ENCODE measurements at regions not wholly inside any gene's neighbourhood (a gene's known extent, or its start where the extent isn't known, plus 50 kb on each side); places are given as distances from the start of the nearest gene placed in this dataset.

- DNase-seq, result no peak
These were observed 437.4 kb downstream of the NUF2 start for GRCh38 chr1:163758977-163759670.

- DNase-seq, result no peak
These were observed 440.1 kb downstream of the NUF2 start for GRCh38 chr1:163761898-163762297.

GRCh38 chr1:163766257-163766918 lies 444.6 kb downstream of the NUF2 start:
- DNase-seq, result no peak

GRCh38 chr1:163768576-163768975 lies 446.8 kb downstream of the NUF2 start:
- no peak for DNase-seq

GRCh38 chr1:163770265-163770664 lies 448.5 kb downstream of the NUF2 start:
- no peak for DNase-seq

- DNase-seq, result no peak
These were observed 449.9 kb downstream of the NUF2 start for GRCh38 chr1:163771637-163772036.

- no peak for DNase-seq
These were observed 450.5 kb downstream of the NUF2 start for GRCh38 chr1:163772246-163772645.

- DNase-seq, result no peak
These were observed 451.6 kb downstream of the NUF2 start for GRCh38 chr1:163773396-163773795.

- DNase-seq, result no peak
These were observed 452.7 kb downstream of the NUF2 start for GRCh38 chr1:163774401-163774945.

GRCh38 chr1:163774978-163775620 lies 453.3 kb downstream of the NUF2 start:
- DNase-seq, result no peak

- no peak for DNase-seq
These were observed 455.5 kb downstream of the NUF2 start for GRCh38 chr1:163777205-163777604.

- DNase-seq, result no peak
These were observed 459.4 kb downstream of the NUF2 start for GRCh38 chr1:163781146-163781545.

- DNase-seq, result no peak
These were observed 464.2 kb downstream of the NUF2 start for GRCh38 chr1:163785868-163786405.

GRCh38 chr1:163789911-163790310 lies 468.2 kb downstream of the NUF2 start:
- DNase-seq, result no peak

GRCh38 chr1:163794551-163794950 lies 472.8 kb downstream of the NUF2 start:
- DNase-seq, result no peak

- DNase-seq, result no peak
These were observed 474.7 kb downstream of the NUF2 start for GRCh38 chr1:163796394-163796821.

GRCh38 chr1:163797816-163798215 lies 476.1 kb downstream of the NUF2 start:
- DNase-seq, result no peak

GRCh38 chr1:163799190-163799805 lies 477.5 kb downstream of the NUF2 start:
- DNase-seq, result no peak

GRCh38 chr1:163807331-163808049 lies 485.7 kb downstream of the NUF2 start:
- DNase-seq, result no peak

- no peak for DNase-seq
These were observed 491.5 kb downstream of the NUF2 start for GRCh38 chr1:163813251-163813650.

- no peak for DNase-seq
These were observed 498.5 kb downstream of the NUF2 start for GRCh38 chr1:163820226-163820625.

- DNase-seq, result no peak
These were observed 499.0 kb downstream of the NUF2 start for GRCh38 chr1:163820766-163821165.
